ENCODE measurements at regions not wholly inside any gene's neighbourhood (a gene's known extent, or its start where the extent isn't known, plus 50 kb on each side); places are given as distances from the start of the nearest gene placed in this dataset.

DNA sequence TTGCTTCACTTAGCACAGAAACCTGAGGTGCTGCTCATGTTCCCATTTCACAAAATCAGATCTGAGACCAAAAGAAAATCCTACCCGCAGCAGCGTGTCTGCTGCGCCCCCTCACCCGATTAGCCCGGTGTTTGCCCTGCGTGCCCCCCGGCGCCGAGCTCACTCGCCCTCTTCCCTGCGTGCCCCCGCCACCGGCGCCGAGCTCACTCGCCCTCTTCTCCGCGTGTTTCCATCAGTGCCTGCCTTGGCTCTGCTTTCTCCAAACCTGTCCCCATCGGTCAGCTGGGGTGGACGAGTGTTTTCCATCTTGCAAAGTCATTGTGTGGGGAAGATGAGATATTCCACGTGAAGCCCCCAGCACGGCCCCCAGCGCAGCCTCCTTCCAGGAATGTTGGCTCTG is 225.3 kb upstream of the PITRM1 start:
- TF ChIP-seq, protein P1, sequence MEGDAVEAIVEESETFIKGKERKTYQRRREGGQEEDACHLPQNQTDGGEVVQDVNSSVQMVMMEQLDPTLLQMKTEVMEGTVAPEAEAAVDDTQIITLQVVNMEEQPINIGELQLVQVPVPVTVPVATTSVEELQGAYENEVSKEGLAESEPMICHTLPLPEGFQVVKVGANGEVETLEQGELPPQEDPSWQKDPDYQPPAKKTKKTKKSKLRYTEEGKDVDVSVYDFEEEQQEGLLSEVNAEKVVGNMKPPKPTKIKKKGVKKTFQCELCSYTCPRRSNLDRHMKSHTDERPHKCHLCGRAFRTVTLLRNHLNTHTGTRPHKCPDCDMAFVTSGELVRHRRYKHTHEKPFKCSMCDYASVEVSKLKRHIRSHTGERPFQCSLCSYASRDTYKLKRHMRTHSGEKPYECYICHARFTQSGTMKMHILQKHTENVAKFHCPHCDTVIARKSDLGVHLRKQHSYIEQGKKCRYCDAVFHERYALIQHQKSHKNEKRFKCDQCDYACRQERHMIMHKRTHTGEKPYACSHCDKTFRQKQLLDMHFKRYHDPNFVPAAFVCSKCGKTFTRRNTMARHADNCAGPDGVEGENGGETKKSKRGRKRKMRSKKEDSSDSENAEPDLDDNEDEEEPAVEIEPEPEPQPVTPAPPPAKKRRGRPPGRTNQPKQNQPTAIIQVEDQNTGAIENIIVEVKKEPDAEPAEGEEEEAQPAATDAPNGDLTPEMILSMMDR (IDR thresholded peaks at IDR 0.05; ENCODE audit: unreplicated experiment): no peak
- no peak overlapping the region for H3K27ac Mint-ChIP-seq (ENCODE audit: unreplicated experiment)
- no peak for DNase-seq (ENCODE audit: low spot score)
- H3K4me3 Mint-ChIP-seq (ENCODE audit: unreplicated experiment): no peak overlapping the region
- peaks cover 21% of the 10 kb centered on the region for H3K4me1 Mint-ChIP-seq (ENCODE audit: unreplicated experiment)
- H3K27me3 Mint-ChIP-seq (ENCODE audit: unreplicated experiment): peaks cover 15% of the 10 kb centered on the region
- H3K36me3 Mint-ChIP-seq (ENCODE audit: low read depth, unreplicated experiment): no peaks in the 10 kb centered on the region
- H3K9me3 Mint-ChIP-seq (ENCODE audit: unreplicated experiment): no peaks in the 10 kb centered on the region

DNA sequence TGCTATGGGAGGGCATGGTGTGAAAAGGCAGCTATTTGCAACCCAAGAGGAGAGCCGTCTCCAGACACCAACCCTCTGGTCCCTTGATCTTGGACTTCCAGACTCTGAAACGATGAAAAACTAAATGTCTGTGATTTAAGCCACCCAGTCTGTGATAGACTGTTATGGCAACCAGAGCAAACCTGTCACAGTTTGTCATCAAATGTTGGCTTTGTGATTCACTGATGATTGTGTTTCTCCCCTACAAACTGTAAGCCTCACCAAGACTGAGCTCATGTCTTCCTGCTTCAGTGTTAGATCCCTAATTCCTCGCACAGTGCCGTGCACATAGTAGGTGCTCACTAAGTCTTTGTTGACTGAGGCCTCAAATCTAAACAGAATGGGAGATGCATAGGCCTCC is 224.6 kb upstream of the PITRM1 start:
- no peak overlapping the region for H3K4me3 Mint-ChIP-seq (ENCODE audit: unreplicated experiment)
- peaks cover 15% of the 10 kb centered on the region for H3K27me3 Mint-ChIP-seq (ENCODE audit: unreplicated experiment)
- TF ChIP-seq, protein P1 (IDR thresholded peaks at IDR 0.05; ENCODE audit: unreplicated experiment): no peak
- no peak for DNase-seq (ENCODE audit: low spot score)
- H3K36me3 Mint-ChIP-seq (ENCODE audit: low read depth, unreplicated experiment): no peaks in the 10 kb centered on the region
- peaks cover 21% of the 10 kb centered on the region for H3K4me1 Mint-ChIP-seq (ENCODE audit: unreplicated experiment)
- H3K9me3 Mint-ChIP-seq (ENCODE audit: unreplicated experiment): no peaks in the 10 kb centered on the region
- H3K27ac Mint-ChIP-seq (ENCODE audit: unreplicated experiment): no peak overlapping the region

GRCh38 chr10:3396116-3396515 is 223.5 kb upstream of the PITRM1 start:
- Mint-ChIP-seq H3K4me3 (ENCODE audit: unreplicated experiment) (no peak overlapping the region), H3K36me3 (ENCODE audit: low read depth, unreplicated experiment) (no peaks in the 10 kb centered on the region), H3K27ac (ENCODE audit: unreplicated experiment) (no peak overlapping the region), H3K27me3 (ENCODE audit: unreplicated experiment) (peaks cover 15% of the 10 kb centered on the region), H3K9me3 (ENCODE audit: unreplicated experiment) (no peaks in the 10 kb centered on the region), H3K4me1 (ENCODE audit: unreplicated experiment) (peaks cover 21% of the 10 kb centered on the region)
- DNase-seq (ENCODE audit: low spot score): no peak
- TF ChIP-seq, protein P1 (IDR thresholded peaks at IDR 0.05; ENCODE audit: unreplicated experiment): no peak

DNA sequence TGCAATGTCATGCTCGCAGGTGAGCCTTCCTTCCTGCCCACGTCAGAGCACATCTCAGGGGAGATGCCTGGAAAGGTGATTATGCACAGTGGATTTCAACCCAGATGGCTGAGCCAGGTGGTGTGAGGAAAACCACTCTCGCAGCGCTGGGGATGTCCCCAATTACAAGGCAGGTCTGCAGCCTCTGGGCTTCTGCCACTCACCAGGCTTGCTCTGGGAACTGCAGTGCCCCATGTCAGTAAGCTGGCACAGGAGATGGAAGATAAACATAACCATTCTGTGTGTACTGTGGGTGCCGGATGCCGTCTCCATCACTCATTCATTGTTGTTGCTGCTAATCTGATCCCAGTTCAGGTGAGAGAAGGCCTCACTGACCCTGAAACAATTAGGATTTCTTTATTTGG is 222.9 kb upstream of the PITRM1 start:
- no peaks in the 10 kb centered on the region for H3K36me3 Mint-ChIP-seq (ENCODE audit: low read depth, unreplicated experiment)
- H3K27me3 Mint-ChIP-seq (ENCODE audit: unreplicated experiment): peaks cover 15% of the 10 kb centered on the region
- TF ChIP-seq, protein P1 (IDR thresholded peaks at IDR 0.05; ENCODE audit: unreplicated experiment): no peak
- no peak overlapping the region for H3K27ac Mint-ChIP-seq (ENCODE audit: unreplicated experiment)
- no peak overlapping the region for H3K4me3 Mint-ChIP-seq (ENCODE audit: unreplicated experiment)
- no peak for DNase-seq (ENCODE audit: low spot score)
- H3K4me1 Mint-ChIP-seq (ENCODE audit: unreplicated experiment): peaks cover 21% of the 10 kb centered on the region
- no peaks in the 10 kb centered on the region for H3K9me3 Mint-ChIP-seq (ENCODE audit: unreplicated experiment)

GRCh38 chr10:3395041-3395440 is 222.5 kb upstream of the PITRM1 start:
- H3K9me3 Mint-ChIP-seq (ENCODE audit: unreplicated experiment): no peaks in the 10 kb centered on the region
- TF ChIP-seq, protein P1 (IDR thresholded peaks at IDR 0.05; ENCODE audit: unreplicated experiment): no peak
- H3K36me3 Mint-ChIP-seq (ENCODE audit: low read depth, unreplicated experiment): no peaks in the 10 kb centered on the region
- H3K27ac Mint-ChIP-seq (ENCODE audit: unreplicated experiment): no peak overlapping the region
- H3K4me1 Mint-ChIP-seq (ENCODE audit: unreplicated experiment): peaks cover 17% of the 10 kb centered on the region
- DNase-seq (ENCODE audit: low spot score): no peak
- no peak overlapping the region for H3K4me3 Mint-ChIP-seq (ENCODE audit: unreplicated experiment)
- H3K27me3 Mint-ChIP-seq (ENCODE audit: unreplicated experiment): peaks cover 15% of the 10 kb centered on the region

All from endothelial cell (in vitro differentiated cells).